ENCODE measurements at regions not wholly inside any gene's neighbourhood (a gene's known extent, or its start where the extent isn't known, plus 50 kb on each side); places are given as distances from the start of the nearest gene placed in this dataset.

- intact Hi-C loops (cut with DNase I): no loop called here
Observed at GRCh38 chr4:34880246-34880645, 1364.1 kb downstream of the ARAP2 start.

GRCh38 chr4:34891892-34892291 is 1352.4 kb downstream of the ARAP2 start:
- H3K9ac ChIP-seq (ENCODE audit: low read length in 3 of 3): no peak overlapping the region
- no peak for DNase-seq
- TF ChIP-seq CTCF (IDR thresholded peaks at IDR 0.05; ENCODE audit: borderline replicate concordance, extremely low read depth, insufficient read depth): no peak
- H3K4me3 ChIP-seq (ENCODE audit: low read length in 3 of 3): no peak overlapping the region
- no peaks in the 10 kb centered on the region for H3K36me3 ChIP-seq (ENCODE audit: control insufficient read depth in 2 of 3, insufficient read depth in 3 of 3, low read length in 3 of 3)
- H3K9me3 ChIP-seq (ENCODE audit: control insufficient read depth in 2 of 3, insufficient read depth in 1 of 3, low read length in 3 of 3): no peaks in the 10 kb centered on the region
- intact Hi-C loops (cut with DNase I): no loop called here
- no peak overlapping the region for H3K27ac ChIP-seq (ENCODE audit: low read depth in 2 of 2, low read length in 2 of 2)
- no peaks in the 10 kb centered on the region for H3K4me1 ChIP-seq (ENCODE audit: control insufficient read depth in 2 of 3, insufficient read depth in 2 of 3, low read depth in 1 of 3, low read length in 3 of 3)
- H3K27me3 ChIP-seq (ENCODE audit: control insufficient read depth, insufficient read depth, low read length): no peaks in the 10 kb centered on the region
- FAIRE-seq: peak; percentile 94

More at GRCh38 chr4:34880246-34880645, 1364.1 kb downstream of the ARAP2 start:
- no peak for FAIRE-seq
- H3K36me3 ChIP-seq (ENCODE audit: control insufficient read depth in 2 of 3, insufficient read depth in 3 of 3, low read length in 3 of 3): no peaks in the 10 kb centered on the region
- no peak for TF ChIP-seq CTCF (IDR thresholded peaks at IDR 0.05; ENCODE audit: borderline replicate concordance, extremely low read depth, insufficient read depth)
- no peaks in the 10 kb centered on the region for H3K27me3 ChIP-seq (ENCODE audit: control insufficient read depth, insufficient read depth, low read length)
- no peak for DNase-seq
- no peak overlapping the region for H3K27ac ChIP-seq (ENCODE audit: low read depth in 2 of 2, low read length in 2 of 2)
- no peak overlapping the region for H3K9ac ChIP-seq (ENCODE audit: low read length in 3 of 3)
- H3K4me3 ChIP-seq (ENCODE audit: low read length in 3 of 3): no peak overlapping the region
- no peaks in the 10 kb centered on the region for H3K4me1 ChIP-seq (ENCODE audit: control insufficient read depth in 2 of 3, insufficient read depth in 2 of 3, low read depth in 1 of 3, low read length in 3 of 3)
- no peaks in the 10 kb centered on the region for H3K9me3 ChIP-seq (ENCODE audit: control insufficient read depth in 2 of 3, insufficient read depth in 1 of 3, low read length in 3 of 3)

- no peak for DNase-seq
- Histone ChIP-seq H3K27ac (ENCODE audit: low read depth in 2 of 2, low read length in 2 of 2) (no peak overlapping the region), H3K4me1 (ENCODE audit: control insufficient read depth in 2 of 3, insufficient read depth in 2 of 3, low read depth in 1 of 3, low read length in 3 of 3) (no peaks in the 10 kb centered on the region), H3K36me3 (ENCODE audit: control insufficient read depth in 2 of 3, insufficient read depth in 3 of 3, low read length in 3 of 3) (no peaks in the 10 kb centered on the region), H3K9ac (ENCODE audit: low read length in 3 of 3) (no peak overlapping the region), H3K4me3 (ENCODE audit: low read length in 3 of 3) (no peak overlapping the region), H3K27me3 (ENCODE audit: control insufficient read depth, insufficient read depth, low read length) (no peaks in the 10 kb centered on the region), H3K9me3 (ENCODE audit: control insufficient read depth in 2 of 3, insufficient read depth in 1 of 3, low read length in 3 of 3) (no peaks in the 10 kb centered on the region)
- TF ChIP-seq CTCF (IDR thresholded peaks at IDR 0.05; ENCODE audit: borderline replicate concordance, extremely low read depth, insufficient read depth): no peak
- intact Hi-C loops (cut with DNase I): no loop called here
- FAIRE-seq: no peak
Observed at GRCh38 chr4:34893382-34893781, 1350.9 kb downstream of the ARAP2 start.

- no peak for TF ChIP-seq CTCF (IDR thresholded peaks at IDR 0.05; ENCODE audit: borderline replicate concordance, extremely low read depth, insufficient read depth)
- Histone ChIP-seq H3K4me1 (ENCODE audit: control insufficient read depth in 2 of 3, insufficient read depth in 2 of 3, low read depth in 1 of 3, low read length in 3 of 3) (no peaks in the 10 kb centered on the region), H3K27me3 (ENCODE audit: control insufficient read depth, insufficient read depth, low read length) (no peaks in the 10 kb centered on the region), H3K4me3 (ENCODE audit: low read length in 3 of 3) (peak overlapping the region in 1 of 3 donors; percentile 27), H3K36me3 (ENCODE audit: control insufficient read depth in 2 of 3, insufficient read depth in 3 of 3, low read length in 3 of 3) (no peaks in the 10 kb centered on the region), H3K27ac (ENCODE audit: low read depth in 2 of 2, low read length in 2 of 2) (no peak overlapping the region), H3K9me3 (ENCODE audit: control insufficient read depth in 2 of 3, insufficient read depth in 1 of 3, low read length in 3 of 3) (no peaks in the 10 kb centered on the region), H3K9ac (ENCODE audit: low read length in 3 of 3) (no peak overlapping the region)
- DNase-seq (no peak), FAIRE-seq (no peak)
- intact Hi-C loops (cut with DNase I): no loop called here
Observed at GRCh38 chr4:34920032-34920431, 1324.3 kb downstream of the ARAP2 start.

All from kidney (tissue), 13 donors.